HCT116 (cell line): ENCODE measurements at regions not wholly inside any gene's neighbourhood (a gene's known extent, or its start where the extent isn't known, plus 50 kb on each side); places are given as distances from the start of the nearest gene placed in this dataset.

ENCODE experiments used
- CEBPB ChIP-seq: IDR thresholded peaks from 2 replicates; pipeline ENCODE4 v1.6.1; 2012; ENCODE audit warnings: low read depth
- EGR1 ChIP-seq: IDR thresholded peaks from 2 replicates; pipeline ENCODE4 v1.6.1; 2012; ENCODE audit warnings: low read depth
- EZH2 ChIP-seq: fragments of 200-600 bp; sonication (generic); IDR thresholded peaks from 2 replicates; pipeline ENCODE4 v1.6.1; 2017; ENCODE audit warnings: antibody characterized with exemption, mixed run types
- EZH2phosphoT487 ChIP-seq: fragments of 200-600 bp; IDR thresholded peaks from 2 replicates; pipeline ENCODE4 v1.6.1; 2018; ENCODE audit warnings: antibody characterized with exemption, borderline replicate concordance
- POLR2A ChIP-seq: IDR thresholded peaks from 2 replicates; pipeline ENCODE4 v1.7.0; 2011; ENCODE audit warnings: borderline replicate concordance; ENCODE audit not compliant: insufficient read depth, insufficient read length; ENCODE audit errors: extremely low read depth
- POLR2AphosphoS5 ChIP-seq: IDR thresholded peaks from 2 replicates; pipeline ENCODE4 v1.6.1; 2011; ENCODE audit warnings: mild to moderate bottlenecking, low read depth, low read length, moderate library complexity
- SP1 ChIP-seq: IDR thresholded peaks from 2 replicates; pipeline ENCODE4 v1.6.1; 2012; ENCODE audit warnings: low read depth
- TCF7L2 ChIP-seq: IDR thresholded peaks from 2 replicates; pipeline ENCODE4 v1.7.0; 2011; ENCODE audit warnings: borderline replicate concordance, inconsistent platforms; ENCODE audit not compliant: insufficient read depth, insufficient read length; ENCODE audit errors: extremely low read depth
- ZNF274 ChIP-seq: fragments of 200-500 bp; sonication (Bioruptor generic); IDR thresholded peaks from 2 replicates; pipeline ENCODE4 v1.6.1; 2014; ENCODE audit warnings: mild to moderate bottlenecking, low read depth, low read length, inconsistent platforms
- TF ChIP-seq, protein P1 (sequence below), 3 experiments: fragments of 200-600 bp in 1 of 3; sonication (generic) in 1 of 3; IDR thresholded peaks in 2 of 3; conservative IDR thresholded peaks in 1 of 3; 2 replicates each; pipeline ENCODE4 v1.5.1; 2012 to 2017; ENCODE audit warnings: low read depth in 2 of 3, low read length in 2 of 3, antibody characterized with exemption in 1 of 3, borderline replicate concordance in 1 of 3, control low read depth in 1 of 3, mild to moderate bottlenecking in 1 of 3, mixed read lengths in 1 of 3, mixed run types in 1 of 3, moderate library complexity in 1 of 3; ENCODE audit not compliant: insufficient read depth in 1 of 3
- TF ChIP-seq, protein P2 (sequence below): IDR thresholded peaks from 2 replicates; pipeline ENCODE4 v1.6.1; 2012
- TF ChIP-seq, protein P3 (sequence below): IDR thresholded peaks from 2 replicates; pipeline ENCODE4 v1.6.1; 2012; ENCODE audit warnings: low read depth

DNA sequence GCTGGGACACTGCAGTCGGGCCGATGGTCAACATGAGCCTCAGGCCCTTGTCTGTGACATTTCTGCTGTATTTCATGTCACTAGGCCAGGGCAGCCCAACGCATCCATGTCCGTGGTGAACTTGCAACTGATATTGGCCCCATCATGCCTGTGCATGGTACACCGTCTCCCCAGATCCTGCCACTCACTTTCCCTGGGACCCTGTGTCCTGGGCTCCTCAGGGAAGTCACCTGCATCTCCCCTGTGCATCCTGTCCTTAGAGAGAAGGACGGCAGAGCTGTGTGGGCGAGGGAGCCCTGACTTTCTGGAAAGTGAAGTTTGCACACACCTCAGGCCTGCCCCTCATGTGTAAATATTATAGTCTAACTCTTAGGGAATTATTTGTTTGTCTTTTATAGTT lies 123.3 kb downstream of the ACKR3 start:
- TF ChIP-seq, protein P1, sequence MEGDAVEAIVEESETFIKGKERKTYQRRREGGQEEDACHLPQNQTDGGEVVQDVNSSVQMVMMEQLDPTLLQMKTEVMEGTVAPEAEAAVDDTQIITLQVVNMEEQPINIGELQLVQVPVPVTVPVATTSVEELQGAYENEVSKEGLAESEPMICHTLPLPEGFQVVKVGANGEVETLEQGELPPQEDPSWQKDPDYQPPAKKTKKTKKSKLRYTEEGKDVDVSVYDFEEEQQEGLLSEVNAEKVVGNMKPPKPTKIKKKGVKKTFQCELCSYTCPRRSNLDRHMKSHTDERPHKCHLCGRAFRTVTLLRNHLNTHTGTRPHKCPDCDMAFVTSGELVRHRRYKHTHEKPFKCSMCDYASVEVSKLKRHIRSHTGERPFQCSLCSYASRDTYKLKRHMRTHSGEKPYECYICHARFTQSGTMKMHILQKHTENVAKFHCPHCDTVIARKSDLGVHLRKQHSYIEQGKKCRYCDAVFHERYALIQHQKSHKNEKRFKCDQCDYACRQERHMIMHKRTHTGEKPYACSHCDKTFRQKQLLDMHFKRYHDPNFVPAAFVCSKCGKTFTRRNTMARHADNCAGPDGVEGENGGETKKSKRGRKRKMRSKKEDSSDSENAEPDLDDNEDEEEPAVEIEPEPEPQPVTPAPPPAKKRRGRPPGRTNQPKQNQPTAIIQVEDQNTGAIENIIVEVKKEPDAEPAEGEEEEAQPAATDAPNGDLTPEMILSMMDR (IDR thresholded peaks at IDR 0.05 in 2 of 3, conservative IDR thresholded peaks at IDR 0.05 in 1 of 3; ENCODE audit: borderline replicate concordance in 1 of 3, insufficient read depth in 1 of 3, low read depth in 2 of 3, low read length in 2 of 3), result no peak
- TF ChIP-seq EZH2 (no peak), POLR2AphosphoS5 (no peak), TCF7L2 (no peak), POLR2A (no peak), EZH2phosphoT487 (no peak), SP1 (no peak), EGR1 (no peak), ZNF274 (no peak), CEBPB (no peak)
- TF ChIP-seq, protein P2, sequence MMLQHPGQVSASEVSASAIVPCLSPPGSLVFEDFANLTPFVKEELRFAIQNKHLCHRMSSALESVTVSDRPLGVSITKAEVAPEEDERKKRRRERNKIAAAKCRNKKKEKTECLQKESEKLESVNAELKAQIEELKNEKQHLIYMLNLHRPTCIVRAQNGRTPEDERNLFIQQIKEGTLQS, result no peak
- TF ChIP-seq, protein P3, sequence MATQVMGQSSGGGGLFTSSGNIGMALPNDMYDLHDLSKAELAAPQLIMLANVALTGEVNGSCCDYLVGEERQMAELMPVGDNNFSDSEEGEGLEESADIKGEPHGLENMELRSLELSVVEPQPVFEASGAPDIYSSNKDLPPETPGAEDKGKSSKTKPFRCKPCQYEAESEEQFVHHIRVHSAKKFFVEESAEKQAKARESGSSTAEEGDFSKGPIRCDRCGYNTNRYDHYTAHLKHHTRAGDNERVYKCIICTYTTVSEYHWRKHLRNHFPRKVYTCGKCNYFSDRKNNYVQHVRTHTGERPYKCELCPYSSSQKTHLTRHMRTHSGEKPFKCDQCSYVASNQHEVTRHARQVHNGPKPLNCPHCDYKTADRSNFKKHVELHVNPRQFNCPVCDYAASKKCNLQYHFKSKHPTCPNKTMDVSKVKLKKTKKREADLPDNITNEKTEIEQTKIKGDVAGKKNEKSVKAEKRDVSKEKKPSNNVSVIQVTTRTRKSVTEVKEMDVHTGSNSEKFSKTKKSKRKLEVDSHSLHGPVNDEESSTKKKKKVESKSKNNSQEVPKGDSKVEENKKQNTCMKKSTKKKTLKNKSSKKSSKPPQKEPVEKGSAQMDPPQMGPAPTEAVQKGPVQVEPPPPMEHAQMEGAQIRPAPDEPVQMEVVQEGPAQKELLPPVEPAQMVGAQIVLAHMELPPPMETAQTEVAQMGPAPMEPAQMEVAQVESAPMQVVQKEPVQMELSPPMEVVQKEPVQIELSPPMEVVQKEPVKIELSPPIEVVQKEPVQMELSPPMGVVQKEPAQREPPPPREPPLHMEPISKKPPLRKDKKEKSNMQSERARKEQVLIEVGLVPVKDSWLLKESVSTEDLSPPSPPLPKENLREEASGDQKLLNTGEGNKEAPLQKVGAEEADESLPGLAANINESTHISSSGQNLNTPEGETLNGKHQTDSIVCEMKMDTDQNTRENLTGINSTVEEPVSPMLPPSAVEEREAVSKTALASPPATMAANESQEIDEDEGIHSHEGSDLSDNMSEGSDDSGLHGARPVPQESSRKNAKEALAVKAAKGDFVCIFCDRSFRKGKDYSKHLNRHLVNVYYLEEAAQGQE, result no peak
